ENCODE measurements at regions not wholly inside any gene's neighbourhood (a gene's known extent, or its start where the extent isn't known, plus 50 kb on each side); places are given as distances from the start of the nearest gene placed in this dataset.

DNA sequence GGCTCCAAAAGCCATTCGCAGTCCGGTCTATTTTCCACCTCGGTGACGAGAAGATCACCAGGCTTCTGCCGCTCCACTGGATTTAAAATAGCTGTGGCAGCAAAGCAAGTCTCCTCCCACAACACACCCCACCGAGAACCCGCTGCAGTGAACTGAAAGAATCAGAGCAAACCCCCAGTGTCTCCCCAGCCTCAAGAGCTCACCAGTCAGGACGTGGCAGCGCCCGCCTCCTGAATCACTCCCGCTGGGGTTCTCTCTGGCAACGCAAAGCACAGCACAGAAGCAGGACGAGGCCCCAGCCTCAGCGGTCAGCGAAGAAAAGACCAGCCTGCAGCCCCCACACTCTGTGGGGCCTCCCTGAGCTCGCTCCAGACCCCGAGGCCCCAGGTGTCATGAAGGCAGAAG is 126.1 kb upstream of the PPP2R2D start:
- no peak for DNase-seq (ENCODE audit: low spot score)

DNA sequence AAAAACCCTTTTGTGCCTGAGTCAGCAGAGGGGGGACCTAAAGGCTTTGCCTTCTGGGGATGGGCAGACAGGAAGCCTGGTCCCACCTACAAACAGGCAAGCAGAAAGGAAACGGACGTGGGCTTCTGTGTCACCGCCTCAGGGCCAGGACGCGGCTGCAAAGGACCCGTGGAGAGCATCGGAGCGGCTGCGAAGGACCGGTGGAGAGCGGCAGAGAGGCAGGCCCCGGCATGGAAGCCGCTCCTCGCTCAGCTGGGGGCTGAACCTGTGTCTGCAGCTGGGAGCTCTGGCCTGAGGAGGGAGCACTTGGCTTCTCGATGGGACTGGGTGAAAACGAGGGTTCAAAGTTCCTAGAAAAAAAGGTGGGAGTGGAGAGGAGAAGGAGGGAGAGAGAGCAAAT is 125.4 kb upstream of the PPP2R2D start:
- no peak for DNase-seq (ENCODE audit: low spot score)

DNA sequence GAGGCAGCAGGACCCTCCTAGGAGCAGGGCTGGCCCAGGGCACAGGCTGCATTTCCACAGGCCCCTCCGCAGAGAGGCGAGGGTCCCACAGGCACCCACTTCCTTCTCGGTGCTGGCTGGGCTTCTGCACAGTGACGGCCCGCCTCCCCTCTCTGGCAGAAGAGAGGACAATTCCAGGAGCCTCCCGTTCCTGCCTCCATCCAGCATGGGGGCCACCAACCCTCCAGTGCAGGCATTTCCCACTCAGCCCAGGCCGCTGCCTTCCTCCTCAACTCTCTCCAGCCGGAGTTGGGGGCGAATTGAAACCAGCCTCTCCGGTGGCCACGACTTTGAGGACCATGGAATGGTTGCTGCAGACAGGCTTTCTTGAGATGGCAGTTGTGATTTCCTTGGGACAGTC is 125.0 kb upstream of the PPP2R2D start:
- no peak for DNase-seq (ENCODE audit: low spot score)

DNA sequence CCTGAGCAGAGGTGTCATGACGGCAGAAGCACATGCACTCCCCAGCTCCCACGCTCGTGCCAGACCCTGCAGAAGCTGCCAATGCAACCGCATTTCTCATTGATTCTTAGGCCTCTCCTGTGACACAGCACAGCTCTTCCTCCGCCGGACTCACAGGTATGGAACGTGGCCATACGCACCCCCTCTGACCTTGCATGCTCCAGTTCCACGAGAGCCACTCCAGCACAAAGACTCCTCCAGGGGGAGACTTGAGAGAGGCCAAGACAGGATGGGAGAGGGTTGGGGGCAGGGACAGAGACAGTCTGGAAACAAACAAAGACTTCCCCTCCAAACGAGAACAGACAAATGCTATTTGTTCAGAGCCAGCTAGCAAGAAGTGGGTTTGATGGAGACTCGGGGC is 124.3 kb upstream of the PPP2R2D start:
- no peak for DNase-seq (ENCODE audit: low spot score)

DNA sequence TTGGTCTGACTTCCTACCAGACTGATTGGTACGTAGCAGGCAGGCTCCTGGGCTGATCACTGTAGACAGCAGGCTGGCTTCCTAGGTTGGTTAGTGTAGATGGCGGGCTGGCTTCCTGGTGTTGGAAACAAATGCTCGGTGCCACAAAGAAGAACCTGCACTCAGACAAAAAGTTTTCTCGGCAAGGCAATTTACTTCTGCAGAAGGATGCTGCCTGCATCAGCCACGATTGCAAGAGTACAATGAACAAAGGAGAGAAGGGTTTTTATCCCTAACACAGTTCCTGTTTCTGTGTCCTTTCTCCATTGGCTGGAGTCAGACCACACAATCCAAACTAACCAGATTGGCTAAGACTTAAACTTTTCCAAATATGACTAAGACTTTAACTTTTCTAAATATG is 123.6 kb upstream of the PPP2R2D start:
- no peak for DNase-seq (ENCODE audit: low spot score)

DNA sequence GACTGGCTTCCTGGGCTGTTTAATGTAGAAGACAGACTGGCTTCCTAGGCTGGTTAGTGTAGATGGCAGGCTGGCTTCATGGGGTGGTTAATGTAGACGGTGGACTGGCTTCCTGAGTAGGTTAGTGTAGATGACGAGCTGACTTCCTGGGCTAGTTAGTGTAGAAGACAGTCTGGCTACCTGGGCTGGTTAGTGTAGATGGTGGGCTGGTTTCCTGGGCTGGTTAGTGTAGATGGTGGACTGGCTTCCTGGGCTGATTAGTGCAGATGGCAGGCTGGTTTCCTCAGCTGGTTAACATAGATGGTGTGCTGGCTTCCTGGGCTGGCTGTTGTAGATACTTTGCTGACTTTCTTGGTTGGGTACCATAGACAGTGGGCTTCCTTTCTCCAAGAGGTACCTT is 122.9 kb upstream of the PPP2R2D start:
- no peak for DNase-seq (ENCODE audit: low spot score)

DNA sequence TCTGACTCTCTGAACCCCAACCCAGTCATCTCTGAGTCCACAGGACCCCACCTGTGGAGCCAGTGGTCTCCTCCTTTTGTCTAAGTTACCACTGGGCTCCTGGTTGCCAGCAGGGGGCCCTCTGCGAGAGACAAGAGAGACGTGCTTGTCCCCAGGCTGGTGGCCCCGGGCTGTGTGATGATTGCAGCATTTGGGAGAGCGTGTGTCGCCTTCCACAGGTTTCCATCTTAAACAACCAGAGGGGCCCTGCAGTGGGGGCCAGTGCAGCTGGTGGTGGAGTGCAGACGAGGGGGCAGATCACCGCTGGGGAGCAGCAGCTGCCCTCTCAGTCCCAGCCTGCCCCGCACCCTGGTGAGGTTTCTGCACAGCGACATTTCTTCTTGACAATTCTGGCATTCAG is 122.4 kb upstream of the PPP2R2D start:
- DNase-seq (ENCODE audit: low spot score): no peak

DNA sequence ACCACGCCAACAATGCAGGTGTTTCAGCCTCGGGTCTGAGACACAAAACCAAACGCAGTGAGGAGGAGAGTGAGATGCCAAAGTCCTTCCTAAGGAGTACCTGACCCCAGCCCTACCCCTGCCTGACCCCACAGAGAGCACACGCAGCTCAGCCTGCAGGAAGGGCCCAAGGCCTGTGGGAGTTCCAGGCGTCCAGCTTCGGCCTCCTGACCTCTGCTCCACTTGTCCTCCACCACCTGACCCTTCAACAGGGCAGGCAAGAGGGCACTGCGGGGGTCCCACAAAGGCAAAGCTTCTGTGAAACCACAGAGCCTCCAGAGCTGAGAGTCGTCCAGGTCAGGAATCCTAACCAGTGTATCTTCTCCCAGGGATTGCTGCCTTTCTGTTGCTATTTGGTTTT is 122.0 kb upstream of the PPP2R2D start:
- DNase-seq (ENCODE audit: low spot score): no peak

DNA sequence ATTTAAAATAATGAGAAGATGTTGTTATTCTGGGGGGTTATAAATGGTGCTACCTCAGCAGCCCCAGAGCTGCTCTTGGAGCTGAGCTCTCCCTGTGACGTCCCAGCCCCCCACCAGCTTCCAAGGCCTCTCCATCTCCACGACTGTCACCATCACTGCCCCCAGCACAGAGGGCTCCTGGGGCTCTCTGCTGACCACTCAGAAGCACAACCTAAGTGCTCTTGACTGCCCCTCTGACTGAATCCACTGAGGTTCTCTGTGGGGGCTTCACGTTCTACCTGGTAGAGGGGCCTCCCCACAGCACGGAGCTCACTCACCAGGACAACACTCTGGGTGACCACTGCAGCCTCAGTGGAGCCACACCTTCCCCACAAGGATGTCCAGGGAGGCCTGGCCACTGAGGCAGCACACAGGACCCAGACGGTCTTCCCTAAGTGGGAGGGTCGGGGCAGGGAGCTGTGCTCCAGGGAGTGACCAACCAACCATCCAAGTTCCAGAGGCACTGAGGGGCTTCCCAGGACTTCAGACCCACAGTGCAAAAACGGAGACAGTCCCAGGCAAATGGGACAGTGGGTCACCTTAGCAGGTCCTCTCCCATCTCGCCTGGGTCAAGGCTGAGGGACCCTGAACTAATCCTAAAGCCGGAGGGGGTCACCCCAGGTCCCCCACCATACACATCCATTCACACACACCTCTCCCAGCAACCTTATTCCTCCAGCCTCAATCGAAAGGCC is 121.0 kb upstream of the PPP2R2D start:
- DNase-seq (ENCODE audit: low spot score): no peak

DNA sequence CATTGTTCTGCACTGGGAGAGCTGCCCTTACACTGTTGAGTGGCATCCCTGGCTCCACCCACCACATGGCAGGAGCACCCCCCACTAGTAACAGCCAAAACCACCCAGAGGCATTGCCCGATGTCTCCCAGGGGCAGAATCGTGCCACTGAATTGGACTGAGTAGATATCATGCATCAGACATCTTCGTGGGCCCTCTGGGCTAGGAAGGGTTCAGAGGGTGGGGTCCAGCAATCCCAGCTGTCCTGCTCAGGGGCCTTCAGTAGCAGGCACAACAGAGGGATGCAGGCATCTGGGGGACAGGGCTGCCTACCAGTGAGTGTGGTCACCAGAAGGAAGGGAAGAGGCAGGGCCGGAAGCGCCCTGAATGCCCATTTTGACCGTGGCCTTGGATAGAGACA is 119.7 kb upstream of the PPP2R2D start:
- DNase-seq (ENCODE audit: low spot score): no peak

DNA sequence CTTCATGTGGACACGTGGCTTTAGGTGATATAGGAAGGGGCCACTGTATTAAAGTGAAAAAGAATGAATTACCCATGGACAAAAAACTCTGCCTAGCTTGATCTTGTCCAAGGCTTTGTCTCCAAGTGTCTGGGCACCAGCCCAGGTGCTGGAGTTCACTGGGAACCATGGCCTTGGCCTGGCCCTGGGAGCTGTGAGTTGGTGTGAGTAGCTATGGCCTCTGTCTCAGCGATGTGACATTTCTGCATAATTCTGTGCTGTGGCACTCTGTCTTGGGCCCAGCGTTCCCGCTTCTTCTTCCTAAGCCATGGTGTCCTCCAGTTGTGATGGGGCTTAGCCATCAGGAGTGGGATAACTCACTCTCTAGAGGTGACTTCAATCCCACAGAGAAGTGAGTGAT is 119.0 kb upstream of the PPP2R2D start:
- DNase-seq (ENCODE audit: low spot score): no peak

DNA sequence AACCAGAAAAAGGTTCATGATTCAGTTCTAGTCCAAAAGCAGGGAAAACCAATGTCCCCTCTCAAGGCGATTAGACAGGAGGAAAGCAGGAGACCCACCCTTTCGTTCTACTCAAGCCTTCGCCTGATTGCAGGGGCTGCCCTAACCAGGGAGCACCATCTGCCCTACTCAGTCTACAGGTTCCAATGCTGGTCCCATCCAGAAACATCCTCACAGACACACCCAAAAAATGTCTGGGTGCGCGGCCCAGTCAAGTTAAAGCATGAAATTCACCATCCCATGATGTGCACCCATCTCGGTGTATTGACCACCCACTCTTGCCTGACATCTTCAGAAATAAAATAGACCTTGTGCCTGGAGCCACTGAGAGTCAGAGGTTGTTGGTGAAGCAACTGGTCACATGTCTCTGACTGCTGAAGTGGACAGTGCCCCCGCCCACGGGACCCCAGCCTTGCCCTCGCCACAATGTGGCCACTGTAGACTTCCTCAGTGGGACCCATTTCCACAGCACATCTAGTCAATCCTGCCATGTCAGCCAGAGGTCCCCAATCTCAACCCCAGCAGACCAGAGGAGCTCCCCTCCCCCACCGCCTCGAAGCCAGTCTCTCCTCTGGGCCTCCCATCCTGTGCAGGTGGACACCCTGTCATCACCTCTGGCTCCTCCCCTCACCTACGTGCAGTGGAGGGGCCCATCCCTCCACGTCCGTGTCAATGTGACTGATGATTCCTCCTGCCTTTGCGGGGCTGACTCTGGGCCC is 116.3 kb upstream of the PPP2R2D start:
- DNase-seq (ENCODE audit: low spot score): no peak

DNA sequence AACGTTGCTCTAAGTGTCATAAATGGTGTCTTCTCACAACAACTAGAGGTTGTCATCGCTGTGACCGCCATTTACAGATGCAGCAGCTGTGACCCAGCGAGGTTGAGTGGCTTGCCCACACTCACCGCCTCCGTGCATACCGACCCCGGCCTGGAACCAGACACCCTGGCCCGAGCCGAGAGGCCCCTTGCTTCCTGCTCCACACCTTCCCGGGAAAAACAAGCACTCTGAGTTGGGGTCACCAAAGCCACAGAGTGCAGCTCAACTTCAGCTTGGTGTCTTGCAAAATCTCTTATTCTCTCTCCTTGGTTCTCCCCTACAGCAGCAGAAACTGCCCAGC is 115.7 kb upstream of the PPP2R2D start:
- no peak for DNase-seq (ENCODE audit: low spot score)

DNA sequence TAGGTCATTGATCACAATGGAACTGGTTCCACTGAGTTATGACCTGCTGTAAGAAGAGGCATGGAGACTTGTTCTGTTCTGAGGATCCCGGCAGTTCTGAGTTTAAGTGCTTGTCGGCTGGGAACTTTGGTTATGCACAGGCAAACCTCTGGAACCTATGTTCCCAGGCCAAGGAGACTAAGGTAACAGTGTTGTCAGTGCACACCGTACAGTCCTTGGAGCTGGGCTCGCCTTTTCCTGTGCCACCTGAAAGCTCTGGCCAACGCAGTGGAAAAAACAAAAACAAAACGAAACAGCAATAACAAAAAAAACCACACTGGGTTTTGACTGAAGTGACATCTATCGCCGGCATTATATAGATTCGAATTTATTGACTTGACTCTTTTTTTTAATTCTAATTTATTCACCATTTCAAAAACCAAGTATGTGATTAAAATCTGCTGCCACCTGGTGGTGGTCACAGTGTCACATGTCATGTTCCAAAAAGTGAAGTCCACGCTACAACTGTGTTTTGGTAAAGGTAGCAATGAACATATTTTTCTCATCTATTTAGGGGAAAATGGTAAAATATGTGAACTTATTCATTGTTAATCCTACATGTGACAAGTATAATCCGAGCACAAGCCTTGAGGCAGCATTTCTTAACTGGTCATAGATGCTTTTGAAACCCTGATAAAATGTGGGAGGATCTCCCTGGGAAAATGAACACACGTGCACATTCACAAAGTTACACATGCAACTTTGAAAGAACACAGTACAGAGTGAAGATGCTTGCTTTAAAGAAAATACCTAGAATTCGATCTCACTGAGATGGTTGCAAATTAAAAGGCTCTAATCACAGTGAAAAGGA is 113.8 kb upstream of the PPP2R2D start:
- no peak for DNase-seq (ENCODE audit: low spot score)

DNA sequence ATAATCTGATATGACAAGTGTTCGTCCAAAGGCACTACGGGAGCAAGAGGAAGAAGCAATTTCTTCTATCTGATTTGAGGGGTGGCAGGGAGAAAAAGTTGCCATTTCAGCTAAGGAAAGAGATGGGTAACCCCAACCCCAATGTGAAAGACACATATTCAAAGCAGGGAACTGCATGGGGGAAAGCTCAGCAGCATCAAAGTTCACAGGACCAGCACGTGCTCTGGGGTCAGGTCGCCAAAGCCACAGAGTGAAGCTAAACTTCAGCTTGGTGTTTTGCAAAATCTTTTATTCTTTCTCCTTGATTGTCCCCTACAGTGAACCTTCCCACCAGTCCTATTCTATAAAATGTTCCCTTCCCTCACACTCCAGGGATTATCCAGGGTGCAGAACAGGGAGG is 112.8 kb upstream of the PPP2R2D start:
- no peak for DNase-seq (ENCODE audit: low spot score)

DNA sequence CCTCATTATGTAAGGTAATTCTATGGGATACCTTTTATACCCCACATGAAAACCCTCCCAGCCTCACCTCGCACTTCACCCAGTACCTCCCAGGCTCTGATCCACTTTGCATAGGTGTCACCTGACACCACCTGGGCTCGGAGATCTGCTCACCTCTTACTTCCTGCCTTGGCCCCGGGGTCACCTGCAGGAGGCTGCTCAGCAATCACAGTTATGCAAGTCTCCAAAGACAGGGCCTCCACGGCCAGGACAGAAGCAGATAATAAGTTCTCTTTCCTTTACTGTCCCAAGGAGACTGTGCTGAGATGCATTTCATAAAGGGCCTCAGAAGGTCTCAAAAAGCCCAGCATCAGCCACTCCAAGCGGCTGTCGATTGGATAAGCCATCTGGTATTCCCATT is 112.4 kb upstream of the PPP2R2D start:
- no peak for DNase-seq (ENCODE audit: low spot score)

DNA sequence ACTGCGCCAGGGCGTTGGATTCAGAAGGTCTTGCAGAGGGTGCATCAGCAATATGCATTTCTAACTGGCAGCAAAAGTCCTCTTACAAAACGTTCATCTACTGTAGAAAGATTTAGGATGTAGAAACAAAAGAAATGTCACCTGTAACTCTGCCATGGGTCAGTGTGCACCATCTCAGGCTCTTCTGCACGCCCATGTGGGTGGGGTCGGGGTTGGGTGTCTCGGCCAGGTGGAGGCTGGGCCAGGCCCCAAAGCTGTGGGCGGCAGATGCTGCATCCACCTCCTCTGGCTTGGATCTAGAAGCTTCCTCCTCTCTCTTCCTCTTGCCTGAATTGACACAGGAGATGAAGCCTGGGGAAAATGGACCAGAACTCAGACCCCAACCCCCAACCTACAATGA is 111.3 kb upstream of the PPP2R2D start:
- DNase-seq (ENCODE audit: low spot score): no peak

DNA sequence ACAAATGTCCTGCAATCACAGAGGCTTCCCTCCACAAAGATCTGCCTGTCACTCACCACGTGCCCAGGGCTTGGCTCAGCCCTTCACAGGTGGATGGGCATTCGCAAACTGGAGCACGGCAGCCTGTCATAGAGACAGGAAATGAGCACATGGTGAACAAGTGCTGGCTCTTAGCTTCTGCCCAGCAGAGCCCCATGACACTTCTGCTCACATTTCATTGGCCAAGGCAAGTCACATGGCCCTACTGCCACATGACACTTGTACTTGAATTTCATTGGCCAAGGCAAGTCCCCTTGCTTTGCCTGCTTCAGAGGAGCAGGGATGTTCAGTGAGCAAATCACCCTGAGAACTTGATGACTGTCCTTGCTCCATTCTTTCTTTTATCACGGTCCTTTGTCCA is 110.8 kb upstream of the PPP2R2D start:
- no peak for DNase-seq (ENCODE audit: low spot score)

DNA sequence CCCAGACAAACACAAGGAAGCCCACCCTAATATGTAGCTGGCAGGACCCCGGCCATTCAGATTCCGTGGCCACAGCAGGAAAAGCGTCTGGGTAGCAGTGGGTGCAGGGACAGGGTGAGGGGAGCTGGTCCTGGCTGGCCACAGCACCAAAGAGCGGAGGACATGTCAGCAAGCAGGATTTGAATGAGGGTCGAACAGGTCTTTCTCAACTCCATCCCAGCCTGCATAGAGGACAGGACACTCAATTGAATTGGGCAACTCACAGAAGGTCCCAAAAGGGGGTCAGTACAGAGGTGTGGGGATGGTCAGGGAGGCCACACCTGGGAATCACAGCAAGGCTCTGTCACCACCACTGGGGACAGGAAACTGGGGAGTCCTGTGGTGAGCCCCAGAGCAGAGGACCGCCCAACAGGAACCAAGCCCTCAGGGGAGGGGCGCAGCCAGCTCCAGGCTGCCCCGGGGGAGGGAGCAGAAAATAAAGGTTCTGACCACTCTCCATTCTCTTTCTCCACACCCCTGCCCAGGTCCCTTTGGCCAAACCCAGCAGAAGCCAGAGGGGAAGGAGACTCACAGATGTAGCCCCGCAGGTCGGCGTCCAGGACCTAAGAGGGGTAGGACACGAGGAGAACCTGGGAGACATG is 108.7 kb upstream of the PPP2R2D start:
- DNase-seq (ENCODE audit: low spot score): no peak

DNA sequence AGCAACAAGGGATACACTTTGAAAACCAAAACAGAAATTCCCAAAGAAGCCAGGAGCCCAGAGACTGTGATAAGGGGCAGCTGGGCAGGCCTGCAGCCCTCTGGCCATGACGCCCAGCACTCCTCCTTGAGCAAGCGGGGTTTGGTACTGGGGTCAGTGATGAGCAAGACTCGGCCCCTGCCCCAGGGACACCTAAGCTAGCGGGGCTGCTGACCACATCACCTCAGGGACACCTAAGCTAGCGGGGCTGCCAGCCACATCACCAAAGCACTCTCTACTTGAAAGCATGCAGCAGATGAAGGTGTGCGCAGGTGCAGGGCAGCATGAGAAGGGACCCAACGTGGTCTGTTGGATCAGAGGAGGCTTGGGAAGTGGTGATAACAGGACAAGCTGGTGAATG is 108.0 kb upstream of the PPP2R2D start:
- DNase-seq (ENCODE audit: low spot score): no peak

DNA sequence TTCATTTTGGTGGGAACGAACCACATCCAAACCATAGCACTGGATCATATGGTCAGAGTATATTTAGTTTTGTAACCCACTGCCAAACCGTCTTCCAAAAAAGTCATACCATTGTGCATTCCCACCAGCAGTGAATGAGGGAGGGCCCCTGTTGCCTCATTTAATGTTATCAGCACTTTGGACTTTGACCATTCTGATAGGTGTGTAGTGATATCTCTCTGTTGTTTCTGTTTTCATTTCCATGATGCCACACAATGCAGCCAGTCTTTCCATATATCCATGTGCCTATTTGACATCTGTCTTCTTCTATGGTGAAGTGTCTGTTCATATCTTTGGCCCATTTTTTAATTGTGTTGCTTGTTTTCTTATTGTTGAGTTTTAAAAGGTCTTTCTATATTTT is 105.0 kb upstream of the PPP2R2D start:
- no peak for DNase-seq (ENCODE audit: low spot score)

DNA sequence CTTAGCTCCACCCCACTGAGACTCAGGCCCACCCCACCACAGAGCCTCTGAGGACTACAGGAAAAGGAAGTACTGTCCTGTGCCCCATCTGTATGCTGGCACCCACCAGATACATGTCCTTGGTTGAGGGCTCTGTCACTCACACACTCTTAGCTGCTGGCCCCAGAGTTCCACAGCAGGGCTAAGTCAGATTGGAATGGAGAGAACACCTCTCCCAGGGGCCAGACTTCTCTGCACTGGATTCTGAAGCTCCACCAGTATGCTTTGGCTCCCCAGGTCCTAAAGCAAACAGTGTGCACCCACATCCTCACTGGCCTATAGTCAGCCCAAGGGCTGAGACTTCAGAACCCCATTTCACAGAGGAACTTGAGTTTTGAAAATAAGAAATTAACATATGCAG is 103.2 kb upstream of the PPP2R2D start:
- no peak for DNase-seq (ENCODE audit: low spot score)

DNA sequence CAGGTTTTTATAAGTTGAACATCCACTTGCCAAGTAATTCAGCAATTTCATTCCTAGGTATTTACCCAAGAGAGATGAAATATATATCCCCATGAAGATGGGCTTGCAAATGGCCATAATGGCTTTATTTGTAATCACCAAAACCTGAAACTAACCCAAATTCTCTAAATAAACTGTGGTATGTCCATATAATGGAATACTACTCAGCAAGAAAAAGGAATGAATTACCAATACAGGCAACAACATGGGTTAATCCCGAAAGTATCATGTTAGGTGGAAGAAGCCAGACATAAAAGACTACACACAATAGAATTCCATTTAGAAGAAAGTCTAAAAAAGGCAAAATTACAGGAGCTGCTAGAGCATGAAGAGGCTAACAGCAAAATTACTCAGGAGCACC is 101.4 kb upstream of the PPP2R2D start:
- DNase-seq (ENCODE audit: low spot score): no peak

Measured in D341Med (cell line).